Activated T-cell treated with anti-CD3 and anti-CD28 coated beads, Interleukin-2, amount 50 U/mL, for 4 hours (primary cell): ENCODE measurements at regions not wholly inside any gene's neighbourhood (a gene's known extent, or its start where the extent isn't known, plus 50 kb on each side); places are given as distances from the start of the nearest gene placed in this dataset.

ENCODE experiments used
- ATAC-seq, 2 donors: fragments of 200-7000 bp; cut with Tn5 transposase; one replicate each; pipeline ENCODE4 v1.10.0; 2021
- DNase-seq: peaks from one replicate; pipeline ENCODE4 v3.0.0-alpha.2; 2020
- H3K27me3 Mint-ChIP-seq: one replicate; pipeline ENCODE4 v1.8.0; 2021; ENCODE audit warnings: low read depth, mixed read lengths
- H3K36me3 Mint-ChIP-seq: one replicate; pipeline ENCODE4 v1.8.0; 2022; ENCODE audit warnings: mixed read lengths; ENCODE audit not compliant: insufficient read depth
- H3K4me1 Mint-ChIP-seq: one replicate; pipeline ENCODE4 v1.8.0; 2021; ENCODE audit warnings: low read depth, mixed read lengths
- H3K4me3 Mint-ChIP-seq: one replicate; pipeline ENCODE4 v1.8.0; 2021; ENCODE audit warnings: mild to moderate bottlenecking, moderate library complexity, mixed read lengths
- H3K9me3 Mint-ChIP-seq: one replicate; pipeline ENCODE4 v1.8.0; 2021; ENCODE audit warnings: mixed read lengths

DNA sequence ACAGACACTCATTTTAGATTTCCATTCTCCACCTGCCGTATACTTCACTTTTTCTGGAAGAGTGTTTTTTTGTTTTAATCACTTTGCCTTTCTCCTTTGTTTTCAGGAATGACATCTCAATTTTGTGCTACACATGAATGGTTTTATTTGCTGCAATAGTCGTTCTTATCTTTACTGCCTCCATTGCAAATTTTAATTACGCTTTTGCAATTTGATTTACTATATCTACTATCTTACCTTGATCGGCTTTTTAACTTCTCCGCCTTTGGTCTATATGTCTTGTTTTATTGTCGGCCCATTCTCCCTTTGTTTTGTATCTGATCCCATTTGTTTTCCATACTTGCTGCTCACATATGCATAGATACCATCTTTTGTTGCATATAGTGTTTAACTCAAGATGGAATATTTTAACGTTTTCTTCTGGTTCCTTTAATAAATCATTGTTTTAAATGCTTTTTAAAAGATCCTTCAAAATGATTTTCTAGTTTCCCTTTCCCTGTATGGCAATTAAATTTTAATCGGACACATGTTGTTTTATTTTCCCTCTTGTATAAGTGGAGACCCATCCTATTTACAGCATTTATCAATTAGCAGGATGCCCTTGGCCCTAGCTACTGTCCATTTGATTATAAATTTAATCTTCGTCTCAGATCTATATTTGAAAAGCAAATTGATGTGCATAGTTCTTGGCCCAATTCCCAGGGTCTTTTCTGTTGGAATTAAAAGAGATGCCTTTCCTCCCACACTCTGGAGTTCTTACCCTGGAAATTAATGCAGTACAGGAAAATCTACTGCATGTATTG is 97.2 kb upstream of the CNTN4 start:
- Mint-ChIP-seq H3K36me3 (no peaks in the 10 kb centered on the region), H3K4me1 (no peaks in the 10 kb centered on the region), H3K27me3 (no peaks in the 10 kb centered on the region), H3K4me3 (no peak overlapping the region), H3K9me3 (peaks cover 9% of the 10 kb centered on the region)
- ATAC-seq (no peak), DNase-seq (no peak)

DNA sequence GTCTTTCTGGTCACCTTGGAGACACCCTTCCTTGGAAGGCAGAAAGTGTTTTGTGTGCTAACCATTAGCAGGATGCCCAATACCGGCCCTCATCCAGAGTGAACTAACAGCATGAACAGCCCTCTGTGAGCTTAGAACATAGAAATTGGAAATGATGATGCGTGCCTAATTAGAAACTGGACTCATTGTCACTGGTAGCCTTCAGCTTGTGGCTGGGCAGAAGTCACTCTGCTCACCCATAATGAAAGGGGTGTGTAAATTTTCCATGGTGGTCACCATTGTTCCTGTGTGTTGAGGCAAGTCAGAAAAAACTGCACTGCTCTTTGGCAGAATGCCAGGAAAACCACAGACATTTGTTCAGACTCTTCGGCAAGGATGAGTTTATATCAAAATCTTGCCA is 74.7 kb upstream of the CNTN4 start:
- DNase-seq: no peak
- H3K9me3 Mint-ChIP-seq: peaks cover 3% of the 10 kb centered on the region
- H3K27me3 Mint-ChIP-seq: no peaks in the 10 kb centered on the region
- no peak overlapping the region for H3K4me3 Mint-ChIP-seq
- no peaks in the 10 kb centered on the region for H3K4me1 Mint-ChIP-seq
- ATAC-seq: no peak
- no peaks in the 10 kb centered on the region for H3K36me3 Mint-ChIP-seq

DNA sequence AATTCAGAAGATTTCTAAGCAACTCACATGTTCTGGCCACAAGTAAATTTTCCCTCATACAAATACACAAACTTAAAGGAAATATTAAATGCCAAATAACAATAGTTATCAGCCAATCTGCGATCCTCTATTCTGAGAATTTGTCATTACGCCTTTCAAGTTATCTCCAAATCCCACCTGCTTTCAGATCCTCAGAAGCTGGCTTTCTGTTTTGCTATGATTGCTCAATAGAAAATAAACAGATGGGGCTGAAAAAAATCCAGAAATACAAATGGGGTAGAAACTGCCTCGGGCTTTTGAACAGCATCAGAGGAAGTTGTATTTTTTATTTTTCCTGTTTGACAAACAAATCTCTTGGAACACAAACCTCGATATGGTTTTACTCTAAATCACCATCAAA is 74.0 kb upstream of the CNTN4 start:
- Mint-ChIP-seq H3K27me3 (no peaks in the 10 kb centered on the region), H3K9me3 (peaks cover 3% of the 10 kb centered on the region), H3K4me1 (no peaks in the 10 kb centered on the region), H3K4me3 (no peak overlapping the region), H3K36me3 (no peaks in the 10 kb centered on the region)
- ATAC-seq: no peak
- DNase-seq: no peak

DNA sequence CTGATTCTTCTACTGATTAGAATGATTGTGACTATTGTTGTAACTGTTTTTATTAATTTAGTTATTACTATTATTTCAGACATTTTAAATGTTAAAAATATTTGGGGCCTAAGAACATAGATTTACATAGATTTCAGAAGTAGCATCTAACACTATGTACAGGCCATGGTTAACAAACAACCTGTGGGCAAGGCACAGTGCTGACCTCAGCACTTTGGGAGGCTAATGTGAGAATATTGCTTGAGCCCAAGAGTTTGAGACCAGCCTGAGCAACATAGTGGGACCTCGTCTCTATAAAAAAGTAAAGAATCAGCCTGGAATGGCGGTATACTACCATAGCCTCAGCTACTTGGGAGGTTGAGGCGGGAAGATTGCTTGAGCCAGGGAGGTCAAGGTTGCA is 69.1 kb upstream of the CNTN4 start:
- no peak for DNase-seq
- no peaks in the 10 kb centered on the region for H3K27me3 Mint-ChIP-seq
- H3K36me3 Mint-ChIP-seq: no peaks in the 10 kb centered on the region
- no peaks in the 10 kb centered on the region for H3K9me3 Mint-ChIP-seq
- ATAC-seq: no peak
- H3K4me1 Mint-ChIP-seq: no peaks in the 10 kb centered on the region
- H3K4me3 Mint-ChIP-seq: no peak overlapping the region

DNA sequence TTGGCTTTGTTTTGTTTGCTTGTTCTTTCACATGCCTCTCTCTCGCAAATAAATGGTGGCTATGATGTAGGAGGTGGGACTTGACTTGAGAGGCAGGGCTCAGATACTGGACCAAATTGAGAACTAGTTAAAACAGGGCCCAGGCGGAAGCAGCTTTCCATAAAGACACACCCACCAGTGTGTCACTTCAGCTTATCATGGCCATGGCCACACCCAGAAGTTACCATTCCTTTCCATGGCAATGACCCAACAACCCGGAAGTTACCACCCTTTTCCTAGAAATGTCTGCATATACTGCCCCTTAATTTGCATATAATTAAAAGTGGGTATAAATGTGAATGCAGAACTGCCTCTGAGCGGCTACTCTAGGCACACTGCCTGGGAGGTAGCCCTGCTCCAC is 62.6 kb upstream of the CNTN4 start:
- Mint-ChIP-seq H3K27me3 (no peaks in the 10 kb centered on the region), H3K36me3 (no peaks in the 10 kb centered on the region), H3K4me1 (no peaks in the 10 kb centered on the region), H3K9me3 (peaks cover 3% of the 10 kb centered on the region), H3K4me3 (no peak overlapping the region)
- DNase-seq: no peak
- no peak for ATAC-seq

DNA sequence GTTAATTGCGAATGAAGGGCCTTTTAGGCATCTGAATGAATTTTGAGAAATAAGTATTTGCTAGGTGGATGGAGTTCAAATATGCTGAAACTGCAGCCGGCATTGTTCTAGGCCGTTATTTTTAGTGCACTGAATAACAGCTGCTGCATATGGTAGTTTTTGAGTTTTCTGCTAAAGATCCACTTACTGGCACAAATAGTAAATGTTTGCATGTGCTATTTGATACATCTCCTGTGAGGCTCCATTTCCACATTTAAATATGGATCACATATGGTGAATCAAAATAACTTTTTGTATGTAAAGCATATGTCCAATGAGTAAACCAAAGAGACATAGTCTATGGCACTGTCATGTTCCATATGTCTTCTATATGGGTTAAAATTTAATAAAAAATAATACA is 56.7 kb upstream of the CNTN4 start:
- no peaks in the 10 kb centered on the region for H3K36me3 Mint-ChIP-seq
- H3K4me1 Mint-ChIP-seq: no peaks in the 10 kb centered on the region
- H3K9me3 Mint-ChIP-seq: no peaks in the 10 kb centered on the region
- ATAC-seq: no peak
- H3K27me3 Mint-ChIP-seq: no peaks in the 10 kb centered on the region
- DNase-seq: no peak
- no peak overlapping the region for H3K4me3 Mint-ChIP-seq
